Ishikawa (cell line): ENCODE measurements at regions not wholly inside any gene's neighbourhood (a gene's known extent, or its start where the extent isn't known, plus 50 kb on each side); places are given as distances from the start of the nearest gene placed in this dataset.

Experiments
- CEBPB ChIP-seq: IDR thresholded peaks from 2 replicates; pipeline ENCODE4 v1.6.1; 2012
- CREB1 ChIP-seq: IDR thresholded peaks from 2 replicates; pipeline ENCODE4 v1.6.1; 2012; ENCODE audit warnings: low read depth
- EGR1 ChIP-seq: IDR thresholded peaks from 2 replicates; pipeline ENCODE4 v1.6.1; 2012
- EP300 ChIP-seq: IDR thresholded peaks from 2 replicates; pipeline ENCODE4 v1.6.1; 2012; ENCODE audit warnings: borderline replicate concordance
- FOXM1 ChIP-seq: IDR thresholded peaks from 2 replicates; pipeline ENCODE4 v1.6.1; 2012; ENCODE audit warnings: low read depth, borderline replicate concordance
- NFIC ChIP-seq: IDR thresholded peaks from 2 replicates; pipeline ENCODE4 v1.6.1; 2012
- RAD21 ChIP-seq: IDR thresholded peaks from 2 replicates; pipeline ENCODE4 v1.6.1; 2012; ENCODE audit warnings: low read depth
- TAF1 ChIP-seq: IDR thresholded peaks from 2 replicates; pipeline ENCODE4 v1.6.1; 2012; ENCODE audit warnings: low read depth, mild to moderate bottlenecking
- TCF12 ChIP-seq: IDR thresholded peaks from 2 replicates; pipeline ENCODE4 v1.6.1; 2012; ENCODE audit warnings: low read depth
- TEAD4 ChIP-seq: IDR thresholded peaks from 2 replicates; pipeline ENCODE4 v1.6.1; 2012
- YY1 ChIP-seq: IDR thresholded peaks from 2 replicates; pipeline ENCODE4 v1.6.1; 2012; ENCODE audit warnings: low read depth
- ZBTB7A ChIP-seq: IDR thresholded peaks from 2 replicates; pipeline ENCODE4 v1.6.1; 2012; ENCODE audit warnings: low read depth
- TF ChIP-seq, protein P1 (sequence below): IDR thresholded peaks from 2 replicates; pipeline ENCODE4 v1.6.1; 2012; ENCODE audit warnings: low read depth, mild to moderate bottlenecking
- TF ChIP-seq, protein P2 (sequence below): IDR thresholded peaks from 2 replicates; pipeline ENCODE4 v1.6.1; 2012
- TF ChIP-seq, protein P3 (sequence below): IDR thresholded peaks from 2 replicates; pipeline ENCODE4 v1.6.1; 2012

DNA sequence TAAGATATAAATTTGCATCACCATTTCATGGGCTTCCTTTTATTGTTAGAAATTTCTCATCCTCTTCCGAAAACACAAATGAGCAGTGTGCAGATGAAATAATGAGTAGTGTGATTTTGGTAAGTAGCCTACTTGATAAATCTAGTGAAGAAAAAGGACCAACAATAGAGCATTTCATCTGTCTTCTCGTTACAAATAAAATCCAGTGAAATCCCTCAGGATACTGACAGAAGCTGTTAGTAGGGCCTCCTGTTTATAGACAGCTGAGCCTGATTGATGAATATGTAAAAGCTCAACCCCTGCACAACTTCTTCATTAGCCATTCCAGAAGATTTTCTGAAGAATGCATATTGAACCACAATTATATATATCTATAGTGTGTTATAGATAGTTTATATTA is 363.7 kb upstream of the EPHA6 start:
- TF ChIP-seq, protein P1, sequence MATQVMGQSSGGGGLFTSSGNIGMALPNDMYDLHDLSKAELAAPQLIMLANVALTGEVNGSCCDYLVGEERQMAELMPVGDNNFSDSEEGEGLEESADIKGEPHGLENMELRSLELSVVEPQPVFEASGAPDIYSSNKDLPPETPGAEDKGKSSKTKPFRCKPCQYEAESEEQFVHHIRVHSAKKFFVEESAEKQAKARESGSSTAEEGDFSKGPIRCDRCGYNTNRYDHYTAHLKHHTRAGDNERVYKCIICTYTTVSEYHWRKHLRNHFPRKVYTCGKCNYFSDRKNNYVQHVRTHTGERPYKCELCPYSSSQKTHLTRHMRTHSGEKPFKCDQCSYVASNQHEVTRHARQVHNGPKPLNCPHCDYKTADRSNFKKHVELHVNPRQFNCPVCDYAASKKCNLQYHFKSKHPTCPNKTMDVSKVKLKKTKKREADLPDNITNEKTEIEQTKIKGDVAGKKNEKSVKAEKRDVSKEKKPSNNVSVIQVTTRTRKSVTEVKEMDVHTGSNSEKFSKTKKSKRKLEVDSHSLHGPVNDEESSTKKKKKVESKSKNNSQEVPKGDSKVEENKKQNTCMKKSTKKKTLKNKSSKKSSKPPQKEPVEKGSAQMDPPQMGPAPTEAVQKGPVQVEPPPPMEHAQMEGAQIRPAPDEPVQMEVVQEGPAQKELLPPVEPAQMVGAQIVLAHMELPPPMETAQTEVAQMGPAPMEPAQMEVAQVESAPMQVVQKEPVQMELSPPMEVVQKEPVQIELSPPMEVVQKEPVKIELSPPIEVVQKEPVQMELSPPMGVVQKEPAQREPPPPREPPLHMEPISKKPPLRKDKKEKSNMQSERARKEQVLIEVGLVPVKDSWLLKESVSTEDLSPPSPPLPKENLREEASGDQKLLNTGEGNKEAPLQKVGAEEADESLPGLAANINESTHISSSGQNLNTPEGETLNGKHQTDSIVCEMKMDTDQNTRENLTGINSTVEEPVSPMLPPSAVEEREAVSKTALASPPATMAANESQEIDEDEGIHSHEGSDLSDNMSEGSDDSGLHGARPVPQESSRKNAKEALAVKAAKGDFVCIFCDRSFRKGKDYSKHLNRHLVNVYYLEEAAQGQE = no peak
- TF ChIP-seq YY1 (no peak), EGR1 (no peak), RAD21 (no peak), CREB1 (no peak), TAF1 (no peak), CEBPB (no peak), FOXM1 (no peak), TCF12 (no peak), TEAD4 (no peak)
- TF ChIP-seq, protein P2, sequence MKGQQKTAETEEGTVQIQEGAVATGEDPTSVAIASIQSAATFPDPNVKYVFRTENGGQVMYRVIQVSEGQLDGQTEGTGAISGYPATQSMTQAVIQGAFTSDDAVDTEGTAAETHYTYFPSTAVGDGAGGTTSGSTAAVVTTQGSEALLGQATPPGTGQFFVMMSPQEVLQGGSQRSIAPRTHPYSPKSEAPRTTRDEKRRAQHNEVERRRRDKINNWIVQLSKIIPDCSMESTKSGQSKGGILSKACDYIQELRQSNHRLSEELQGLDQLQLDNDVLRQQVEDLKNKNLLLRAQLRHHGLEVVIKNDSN = no peak
- TF ChIP-seq, protein P3, sequence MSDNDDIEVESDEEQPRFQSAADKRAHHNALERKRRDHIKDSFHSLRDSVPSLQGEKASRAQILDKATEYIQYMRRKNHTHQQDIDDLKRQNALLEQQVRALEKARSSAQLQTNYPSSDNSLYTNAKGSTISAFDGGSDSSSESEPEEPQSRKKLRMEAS = no peak

DNA sequence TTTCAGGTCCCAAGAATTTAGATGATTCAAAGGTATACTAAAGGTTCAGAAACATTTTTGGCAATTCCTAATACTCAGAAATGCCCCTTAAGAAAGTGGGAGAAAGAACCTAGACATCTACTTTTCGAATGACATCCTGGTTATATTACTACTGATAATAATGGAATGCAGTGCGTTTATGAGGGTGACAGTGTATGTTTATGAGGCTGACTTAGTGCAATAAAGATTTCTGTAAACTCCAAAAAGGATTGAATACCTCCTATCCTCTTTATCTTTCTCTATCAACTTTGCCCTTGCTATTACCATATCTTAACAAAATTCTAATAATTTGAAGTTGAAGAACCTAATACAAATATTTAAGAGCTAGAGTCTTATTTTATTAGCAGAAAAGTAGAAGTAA is 348.9 kb upstream of the EPHA6 start:
- no peak for TF ChIP-seq CEBPB
- no peak for TF ChIP-seq FOXM1
- TF ChIP-seq TEAD4 = no peak
- TF ChIP-seq TAF1 = no peak
- TF ChIP-seq ZBTB7A = no peak
- TF ChIP-seq, protein P1 = no peak
- no peak for TF ChIP-seq NFIC
- no peak for TF ChIP-seq EGR1
- no peak for TF ChIP-seq RAD21
- TF ChIP-seq, protein P2 = no peak
- no peak for TF ChIP-seq CREB1
- no peak for TF ChIP-seq EP300
- TF ChIP-seq TCF12 = no peak

DNA sequence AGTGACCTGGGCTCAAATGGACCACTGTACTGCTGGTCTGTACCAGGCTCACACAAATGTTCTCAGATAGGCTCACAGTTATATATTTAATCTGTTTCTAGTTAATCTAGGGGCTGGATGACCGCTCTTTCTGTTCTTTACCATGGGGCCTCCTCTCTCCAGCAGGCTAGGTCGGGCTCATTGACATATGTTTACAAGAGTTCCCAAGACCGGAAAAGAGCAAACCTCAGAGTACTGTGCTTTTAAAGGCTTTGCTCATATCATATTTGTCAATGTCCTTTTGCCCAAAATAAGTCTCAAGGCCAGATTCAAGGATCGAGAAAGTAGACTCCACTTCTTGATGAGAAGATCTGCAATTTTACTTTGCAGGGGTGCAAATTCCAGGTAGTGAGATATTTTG is 348.0 kb upstream of the EPHA6 start:
- TF ChIP-seq EP300 = no peak
- TF ChIP-seq, protein P3 = no peak
- TF ChIP-seq, protein P2 = no peak
- TF ChIP-seq NFIC = no peak
- no peak for TF ChIP-seq TAF1
- TF ChIP-seq, protein P1 = no peak
- TF ChIP-seq TCF12 = no peak
- no peak for TF ChIP-seq CREB1
- TF ChIP-seq RAD21 = no peak
- no peak for TF ChIP-seq YY1
- no peak for TF ChIP-seq EGR1
- TF ChIP-seq FOXM1 = no peak
- TF ChIP-seq CEBPB = no peak
- no peak for TF ChIP-seq ZBTB7A
- no peak for TF ChIP-seq TEAD4

DNA sequence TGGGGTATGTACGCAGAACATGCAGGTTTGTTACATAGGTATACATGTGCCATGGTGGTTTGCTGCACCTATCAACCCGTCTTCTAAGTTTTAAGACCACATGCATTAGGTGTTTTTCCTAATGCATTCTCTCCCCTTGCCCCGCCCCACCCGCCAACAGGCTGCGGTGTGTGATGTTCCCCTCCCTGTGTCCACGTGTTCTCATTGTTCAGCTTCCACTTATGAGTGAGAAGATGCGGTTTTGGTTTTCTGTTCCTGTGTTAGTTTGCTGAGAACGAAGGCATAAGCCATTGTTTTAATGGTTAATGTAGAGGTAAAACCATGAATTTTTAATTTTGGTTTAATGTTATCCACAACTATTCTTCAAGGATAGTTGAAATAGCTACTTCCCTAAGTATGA is 346.8 kb upstream of the EPHA6 start:
- TF ChIP-seq TEAD4 (no peak), YY1 (no peak), RAD21 (no peak), EP300 (no peak), FOXM1 (no peak), EGR1 (no peak), CEBPB (no peak), NFIC (no peak), TCF12 (no peak), TAF1 (no peak), ZBTB7A (no peak), CREB1 (no peak)
- TF ChIP-seq, protein P2 = no peak
- TF ChIP-seq, protein P1 = no peak
- TF ChIP-seq, protein P3 = no peak
